ENCODE measurements at regions not wholly inside any gene's neighbourhood (a gene's known extent, or its start where the extent isn't known, plus 50 kb on each side); places are given as distances from the start of the nearest gene placed in this dataset.

DNA sequence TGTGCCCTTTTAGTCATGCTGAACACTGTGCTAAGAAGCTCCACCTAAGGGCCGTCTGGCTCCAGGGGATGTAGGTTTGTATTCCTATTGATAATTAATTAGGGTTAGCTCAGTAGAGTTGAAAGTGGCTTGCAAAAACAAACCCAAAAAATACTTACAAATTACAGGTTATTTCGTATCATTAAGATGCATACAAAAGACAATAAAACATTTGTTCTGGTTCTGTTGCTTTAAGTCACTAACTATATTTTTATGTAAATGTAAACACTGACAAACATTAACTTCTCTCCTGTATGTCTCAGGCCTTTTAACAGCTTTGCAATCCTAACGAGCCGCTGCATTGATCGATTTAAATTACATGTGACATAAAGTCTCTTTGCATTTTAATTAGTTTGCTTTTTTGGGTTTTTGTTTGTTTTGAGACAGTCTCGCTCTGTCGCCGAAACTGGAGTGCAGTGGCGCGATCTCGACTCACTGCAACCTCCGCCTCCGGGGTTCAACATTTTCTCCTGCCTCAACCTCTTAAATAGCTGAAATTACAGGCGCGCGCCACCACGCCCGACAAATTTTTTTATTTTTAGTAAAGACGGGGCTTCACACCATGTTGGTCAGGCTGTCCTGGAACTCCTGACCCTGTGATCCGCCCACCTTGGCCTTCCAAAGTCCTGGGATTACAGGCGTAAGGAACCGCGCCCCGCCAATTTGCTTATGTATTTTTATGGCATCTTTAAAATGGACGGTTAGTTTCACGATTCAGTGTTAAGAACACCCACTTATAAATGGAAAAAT, 110.9 kb downstream of the HFE start:
- TF ChIP-seq CTCF (IDR thresholded peaks at IDR 0.05; ENCODE audit: insufficient read depth, low read length, poor library complexity, severe bottlenecking) = no peak
- TF ChIP-seq EZH2phosphoT487 (conservative IDR thresholded peaks at IDR 0.05; ENCODE audit: low read length) = no peak

Measured in SU-DHL-6 (cell line).